Fibroblast of the aortic adventitia (primary cell): ENCODE measurements at regions not wholly inside any gene's neighbourhood (a gene's known extent, or its start where the extent isn't known, plus 50 kb on each side); places are given as distances from the start of the nearest gene placed in this dataset.

Source experiments
- DNase-seq: peaks from one replicate; pipeline ENCODE4 v3.0.0-alpha.2; 2010; ENCODE audit warnings: low read depth
- H3K4me3 ChIP-seq: 2 replicates; pipeline ENCODE4 v1.5.1; 2011; ENCODE audit warnings: low read depth, mild to moderate bottlenecking, control low read depth, low read length, moderate library complexity
- CTCF ChIP-seq: IDR thresholded peaks from 2 replicates; pipeline ENCODE4 v1.5.1; 2011; ENCODE audit warnings: mild to moderate bottlenecking, low read length, control low read depth, inconsistent platforms; ENCODE audit not compliant: insufficient read depth

GRCh38 chr20:41865938-41866337 is 247.8 kb upstream of the CHD6 start:
- no peak overlapping the region for H3K4me3 ChIP-seq
- TF ChIP-seq CTCF = no peak
- no peak for DNase-seq

GRCh38 chr20:41862476-41862875 is 244.3 kb upstream of the CHD6 start:
- no peak for DNase-seq
- TF ChIP-seq CTCF = no peak
- no peak overlapping the region for H3K4me3 ChIP-seq

GRCh38 chr20:41861772-41862422 is 243.7 kb upstream of the CHD6 start:
- TF ChIP-seq CTCF = no peak
- no peak for DNase-seq
- no peak overlapping the region for H3K4me3 ChIP-seq

- DNase-seq = no peak
- no peak overlapping the region for H3K4me3 ChIP-seq
Measured at GRCh38 chr20:41854765-41855164, 236.6 kb upstream of the CHD6 start.

GRCh38 chr20:41853806-41854205 is 235.6 kb upstream of the CHD6 start:
- H3K4me3 ChIP-seq = no peak overlapping the region
- no peak for DNase-seq
- no peak for TF ChIP-seq CTCF

More at GRCh38 chr20:41854765-41855164, 236.6 kb upstream of the CHD6 start:
- no peak for TF ChIP-seq CTCF

GRCh38 chr20:41848180-41848579 is 230.0 kb upstream of the CHD6 start:
- TF ChIP-seq CTCF = no peak
- H3K4me3 ChIP-seq = no peak overlapping the region
- no peak for DNase-seq

- H3K4me3 ChIP-seq = no peak overlapping the region
- TF ChIP-seq CTCF = no peak
- no peak for DNase-seq
Measured at GRCh38 chr20:41837669-41838224, 219.6 kb upstream of the CHD6 start.
